ENCODE measurements at regions not wholly inside any gene's neighbourhood (a gene's known extent, or its start where the extent isn't known, plus 50 kb on each side); places are given as distances from the start of the nearest gene placed in this dataset.

DNA sequence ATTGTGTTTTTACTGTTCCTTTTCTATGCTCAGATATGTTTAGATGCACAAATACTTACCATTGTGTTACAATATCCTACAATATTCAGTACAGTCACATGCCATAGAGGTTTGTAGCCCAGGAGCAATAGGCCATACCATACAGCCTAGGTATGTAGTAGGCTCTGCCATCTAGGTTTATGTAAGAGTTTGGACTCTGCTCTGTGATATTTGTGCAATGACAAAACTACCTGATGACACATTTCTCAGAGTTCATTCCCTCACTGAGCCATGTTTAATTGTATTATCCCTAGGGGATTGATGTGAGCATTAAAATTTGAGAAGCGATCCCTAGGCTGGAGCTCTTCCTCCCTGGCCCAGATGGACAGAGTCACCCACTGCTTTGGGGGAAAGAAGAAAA is 270.0 kb upstream of the PROK2 start:
- WGBS, 2 donors (ENCODE audit: low coverage in 1 of 2): 95% methylated on average over 1 of the region's 1 CpG; no CpG with 5 or more reads in 1 of the 2 donors
- in situ Hi-C loops (cut with MboI; ENCODE audit: low pct_ligation_motif_present in 1 of 4, low pct_unique_long_range_greater_than_20kb in 1 of 4, low sequenced_read_pairs in 3 of 4) (no loop called here), intact Hi-C loops (cut with DNase I; ENCODE audit: low total_unique reads) (no loop called here)
- no peak overlapping the region for H3K27ac ChIP-seq
- no peak for DNase-seq
- no peak overlapping the region for H3K4me3 ChIP-seq
- no peaks in the 10 kb centered on the region for H3K36me3 ChIP-seq
- no peaks in the 10 kb centered on the region for H3K9me3 ChIP-seq
- TF ChIP-seq, protein P1, sequence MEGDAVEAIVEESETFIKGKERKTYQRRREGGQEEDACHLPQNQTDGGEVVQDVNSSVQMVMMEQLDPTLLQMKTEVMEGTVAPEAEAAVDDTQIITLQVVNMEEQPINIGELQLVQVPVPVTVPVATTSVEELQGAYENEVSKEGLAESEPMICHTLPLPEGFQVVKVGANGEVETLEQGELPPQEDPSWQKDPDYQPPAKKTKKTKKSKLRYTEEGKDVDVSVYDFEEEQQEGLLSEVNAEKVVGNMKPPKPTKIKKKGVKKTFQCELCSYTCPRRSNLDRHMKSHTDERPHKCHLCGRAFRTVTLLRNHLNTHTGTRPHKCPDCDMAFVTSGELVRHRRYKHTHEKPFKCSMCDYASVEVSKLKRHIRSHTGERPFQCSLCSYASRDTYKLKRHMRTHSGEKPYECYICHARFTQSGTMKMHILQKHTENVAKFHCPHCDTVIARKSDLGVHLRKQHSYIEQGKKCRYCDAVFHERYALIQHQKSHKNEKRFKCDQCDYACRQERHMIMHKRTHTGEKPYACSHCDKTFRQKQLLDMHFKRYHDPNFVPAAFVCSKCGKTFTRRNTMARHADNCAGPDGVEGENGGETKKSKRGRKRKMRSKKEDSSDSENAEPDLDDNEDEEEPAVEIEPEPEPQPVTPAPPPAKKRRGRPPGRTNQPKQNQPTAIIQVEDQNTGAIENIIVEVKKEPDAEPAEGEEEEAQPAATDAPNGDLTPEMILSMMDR (IDR thresholded peaks at IDR 0.05): no peak
- TF ChIP-seq POLR2AphosphoS5 (IDR thresholded peaks at IDR 0.05): no peak
- TF ChIP-seq POLR2A (IDR thresholded peaks at IDR 0.05): no peak
- no peak for TF ChIP-seq EP300 (IDR thresholded peaks at IDR 0.05; ENCODE audit: low read depth)
- no peaks in the 10 kb centered on the region for H3K4me1 ChIP-seq
- H3K27me3 ChIP-seq: no peaks in the 10 kb centered on the region

DNA sequence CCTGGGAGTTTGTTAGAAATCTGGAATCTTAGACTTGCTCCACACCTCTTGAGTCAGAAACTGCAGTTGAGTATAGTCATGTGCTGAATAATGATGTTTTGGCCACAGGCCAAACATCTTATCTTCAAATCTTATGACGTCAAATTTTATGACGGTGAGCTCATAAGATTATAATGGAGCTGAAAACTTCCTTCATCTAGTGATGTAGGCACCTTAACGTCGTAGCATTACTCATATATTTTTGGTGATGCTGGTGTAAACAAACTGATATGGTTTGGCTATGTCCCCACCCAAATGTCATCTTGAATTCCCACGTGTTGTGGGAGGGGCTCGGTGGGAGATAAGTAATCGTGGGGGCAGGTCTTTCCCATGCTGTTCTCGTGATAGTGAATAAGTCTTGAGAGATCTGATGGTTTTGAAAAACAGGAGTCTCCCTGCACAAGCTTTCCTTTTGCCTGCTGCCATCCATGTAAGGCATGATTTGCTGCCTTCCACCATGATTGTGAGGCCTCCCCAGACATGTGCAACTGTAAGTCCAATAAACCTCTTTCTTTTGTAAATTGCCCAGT is 268.0 kb upstream of the PROK2 start:
- Histone ChIP-seq H3K4me3 (no peak overlapping the region), H3K4me1 (no peaks in the 10 kb centered on the region), H3K9me3 (no peaks in the 10 kb centered on the region), H3K27ac (no peak overlapping the region), H3K27me3 (no peaks in the 10 kb centered on the region), H3K36me3 (no peaks in the 10 kb centered on the region)
- intact Hi-C loops (cut with DNase I; ENCODE audit: low total_unique reads): no loop called here
- DNase-seq: no peak
- WGBS, 2 donors (ENCODE audit: low coverage in 1 of 2): 73 to 87% methylated on average over 3 to 8 of the region's 8 CpGs
- TF ChIP-seq POLR2AphosphoS5 (IDR thresholded peaks at IDR 0.05): no peak
- TF ChIP-seq, protein P1 (IDR thresholded peaks at IDR 0.05): no peak
- TF ChIP-seq POLR2A (IDR thresholded peaks at IDR 0.05): no peak
- no peak for TF ChIP-seq EP300 (IDR thresholded peaks at IDR 0.05; ENCODE audit: low read depth)
- in situ Hi-C loops (cut with MboI; ENCODE audit: low pct_ligation_motif_present in 1 of 4, low pct_unique_long_range_greater_than_20kb in 1 of 4, low sequenced_read_pairs in 3 of 4): no loop called here

DNA sequence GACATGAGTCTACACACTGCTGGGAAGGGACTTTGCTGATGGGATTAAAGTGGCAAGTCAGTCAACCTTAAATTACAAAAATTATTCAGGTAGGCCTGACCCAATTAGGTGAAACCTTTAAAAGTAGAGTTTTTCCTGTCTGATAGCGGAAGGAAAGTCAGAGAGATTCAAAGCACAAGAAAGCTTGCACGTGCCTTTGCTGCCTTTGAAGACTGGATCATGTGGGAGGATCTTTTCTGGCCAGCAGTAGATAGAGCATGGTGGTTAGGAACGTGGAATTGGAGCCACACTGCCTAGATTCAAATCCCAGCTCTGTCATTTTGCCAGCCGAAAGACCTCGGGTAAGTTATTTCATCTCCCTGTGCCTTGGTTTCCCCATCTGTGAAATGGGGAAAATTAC is 265.8 kb upstream of the PROK2 start:
- intact Hi-C loops (cut with DNase I; ENCODE audit: low total_unique reads): no loop called here
- no peaks in the 10 kb centered on the region for H3K4me1 ChIP-seq
- H3K27me3 ChIP-seq: no peaks in the 10 kb centered on the region
- H3K9me3 ChIP-seq: no peaks in the 10 kb centered on the region
- TF ChIP-seq POLR2AphosphoS5 (IDR thresholded peaks at IDR 0.05): no peak
- no peak for TF ChIP-seq POLR2A (IDR thresholded peaks at IDR 0.05)
- TF ChIP-seq, protein P1 (IDR thresholded peaks at IDR 0.05): no peak
- no peak for TF ChIP-seq EP300 (IDR thresholded peaks at IDR 0.05; ENCODE audit: low read depth)
- no peak overlapping the region for H3K4me3 ChIP-seq
- in situ Hi-C loops (cut with MboI; ENCODE audit: low pct_ligation_motif_present in 1 of 4, low pct_unique_long_range_greater_than_20kb in 1 of 4, low sequenced_read_pairs in 3 of 4): no loop called here
- no peaks in the 10 kb centered on the region for H3K36me3 ChIP-seq
- H3K27ac ChIP-seq: no peak overlapping the region
- WGBS, 2 donors (ENCODE audit: low coverage in 1 of 2): 80 to 95% methylated on average over 1 to 5 of the region's 5 CpGs
- no peak for DNase-seq

DNA sequence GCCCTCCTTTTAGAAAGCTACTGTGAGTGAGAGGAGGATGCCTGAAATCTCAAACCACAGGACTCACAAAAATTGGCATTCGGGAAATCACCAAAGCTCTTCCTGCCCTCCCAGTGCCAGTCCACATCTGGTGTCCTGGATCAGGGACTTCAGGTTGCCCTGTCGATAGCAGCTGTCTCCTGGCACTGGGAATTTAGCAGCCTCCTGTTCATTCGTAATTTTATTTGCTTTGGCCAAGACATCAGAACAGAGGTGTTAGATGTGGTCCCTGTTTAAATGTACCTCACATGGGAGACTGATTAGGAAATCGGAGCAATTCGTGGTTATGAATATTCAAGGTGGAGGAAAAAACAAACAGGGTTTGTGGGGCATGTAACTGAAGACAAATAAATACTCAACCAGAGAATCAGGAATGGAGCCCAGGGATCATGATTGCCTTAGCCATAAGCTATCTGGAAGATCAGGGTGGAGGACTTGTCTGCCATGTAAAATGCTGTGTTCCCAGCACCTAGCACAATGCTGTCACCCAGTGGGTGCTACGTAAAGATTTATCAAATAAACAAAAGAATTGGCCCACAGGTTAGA is 265.2 kb upstream of the PROK2 start:
- Histone ChIP-seq H3K36me3 (no peaks in the 10 kb centered on the region), H3K27me3 (no peaks in the 10 kb centered on the region), H3K9me3 (no peaks in the 10 kb centered on the region), H3K27ac (no peak overlapping the region), H3K4me1 (no peaks in the 10 kb centered on the region), H3K4me3 (no peak overlapping the region)
- WGBS, 2 donors (ENCODE audit: low coverage in 1 of 2): 71 to 72% methylated on average over 6 of the region's 6 CpGs
- intact Hi-C loops (cut with DNase I; ENCODE audit: low total_unique reads) (no loop called here), in situ Hi-C loops (cut with MboI; ENCODE audit: low pct_ligation_motif_present in 1 of 4, low pct_unique_long_range_greater_than_20kb in 1 of 4, low sequenced_read_pairs in 3 of 4) (no loop called here)
- DNase-seq: no peak
- TF ChIP-seq POLR2A (IDR thresholded peaks at IDR 0.05) (no peak), POLR2AphosphoS5 (IDR thresholded peaks at IDR 0.05) (no peak), EP300 (IDR thresholded peaks at IDR 0.05; ENCODE audit: low read depth) (no peak)
- TF ChIP-seq, protein P1 (IDR thresholded peaks at IDR 0.05): no peak

Data from transverse colon (tissue), 4 donors.